A549 (cell line): ENCODE measurements at regions not wholly inside any gene's neighbourhood (a gene's known extent, or its start where the extent isn't known, plus 50 kb on each side); places are given as distances from the start of the nearest gene placed in this dataset.

ENCODE experiments used
- ATAC-seq, 2 experiments: fragments of 200-7000 bp in 1 of 2; fragments of >200 bp in 1 of 2; cut with Nextera tagmentation in 1 of 2; cut with Tn5 transposase in 1 of 2; 3 replicates each; pipeline versions ENCODE4 v1.8.0 to v1.9.1; 2018 to 2020; ENCODE audit warnings: mild to moderate bottlenecking in 1 of 2, moderate library complexity in 1 of 2
- CTCF ChIA-PET: fragments of 300-600 bp; sonication (Branson Sonifier 250); formaldehyde crosslinking; extraction: SDS; loops from one replicate; lab custom pipeline; 2021; ENCODE audit warnings: antibody characterized with exemption, inconsistent platforms; lab: Yijun Ruan, JAX
- POLR2A ChIA-PET: fragments of 350-600 bp; formaldehyde crosslinking; extraction: SDS; loops from one replicate; lab custom pipeline; 2021; ENCODE audit warnings: antibody characterized with exemption, inconsistent platforms; lab: Yijun Ruan, JAX
- DNase-seq, 2 experiments: peaks; one replicate each; pipeline versions ENCODE4 v3.0.0 to v3.0.0-alpha.2; 2011 to 2016; ENCODE audit warnings: low read depth in 1 of 2, low spot score in 1 of 2
- FAIRE-seq: peaks from 2 replicates; lab custom pipeline; 2011; peaks lifted over from hg19 to GRCh38; lab: Jason Lieb, UNC
- H3K27ac ChIP-seq, 2 experiments: fragments of >200 bp; sonication (Bioruptor Twin); formaldehyde crosslinking; 3 replicates each; pipeline ENCODE4 v1.5.1; 2016 to 2017
- H3K4me1 ChIP-seq: fragments of >200 bp; sonication (Bioruptor Twin); formaldehyde crosslinking; 3 replicates; pipeline ENCODE4 v1.6.1; 2016
- H3K4me2 ChIP-seq: fragments of >200 bp; sonication (Bioruptor Twin); formaldehyde crosslinking; 3 replicates; pipeline ENCODE4 v1.6.1; 2016
- H3K4me3 ChIP-seq: fragments of >200 bp; sonication (Bioruptor Twin); formaldehyde crosslinking; 3 replicates; pipeline ENCODE4 v1.5.1; 2016
- H3K9me3 ChIP-seq: fragments of >200 bp; sonication (Bioruptor Twin); formaldehyde crosslinking; 3 replicates; pipeline ENCODE4 v1.6.1; 2016
- BHLHE40 ChIP-seq: IDR thresholded peaks from 2 replicates; pipeline ENCODE4 v1.6.1; 2012; ENCODE audit warnings: low read depth, low read length, inconsistent platforms
- CBX8 ChIP-seq: fragments of 200-600 bp; sonication (generic); IDR thresholded peaks from 2 replicates; pipeline ENCODE4 v1.6.1; 2016
- CEBPB ChIP-seq, 2 experiments: fragments of >200 bp in 1 of 2; sonication (Bioruptor Twin) in 1 of 2; formaldehyde crosslinking in 1 of 2; IDR thresholded peaks; 2 replicates each; pipeline ENCODE4 v1.6.1; 2012 to 2016
- EHF ChIP-seq: fragments of 250-450 bp; sonication (Bioruptor Pico); IDR thresholded peaks from 2 replicates; pipeline ENCODE4 v1.5.0; 2020; ENCODE audit warnings: mild to moderate bottlenecking
- ESRRA ChIP-seq: fragments of 150-350 bp; IDR thresholded peaks from 2 replicates; pipeline ENCODE4 v1.6.1; 2014; ENCODE audit warnings: mild to moderate bottlenecking, low read length, borderline replicate concordance
- FOXS1 ChIP-seq: fragments of 250-450 bp; sonication (Bioruptor Pico); IDR thresholded peaks from 2 replicates; pipeline ENCODE4 v1.5.0; 2020; ENCODE audit warnings: mild to moderate bottlenecking, moderate library complexity
- GATA3 ChIP-seq: IDR thresholded peaks from 2 replicates; pipeline ENCODE4 v1.6.1; 2012; ENCODE audit warnings: borderline replicate concordance
- HDAC2 ChIP-seq: fragments of 200-600 bp; sonication (generic); IDR thresholded peaks from 2 replicates; pipeline ENCODE4 v1.6.1; 2016
- JUN ChIP-seq, 2 experiments: fragments of >200 bp; sonication (Bioruptor Twin); formaldehyde crosslinking; IDR thresholded peaks; 2 replicates in 1 of 2; 3 replicates in 1 of 2; pipeline ENCODE4 v1.6.1; 2016 to 2017
- JUNB ChIP-seq: fragments of >200 bp; sonication (Bioruptor Twin); formaldehyde crosslinking; IDR thresholded peaks from 2 replicates; pipeline ENCODE4 v1.6.1; 2016
- POLR2AphosphoS2 ChIP-seq: conservative IDR thresholded peaks from 2 replicates; pipeline ENCODE4 v1.6.1; 2012; ENCODE audit warnings: low read length, improper control_type of control experiment, inconsistent platforms
- RAD21 ChIP-seq, 2 experiments: fragments of >200 bp in 1 of 2; sonication (Bioruptor Twin) in 1 of 2; formaldehyde crosslinking in 1 of 2; IDR thresholded peaks in 1 of 2; conservative IDR thresholded peaks in 1 of 2; 2 replicates in 1 of 2; 3 replicates in 1 of 2; pipeline ENCODE4 v1.6.1; 2012 to 2018; ENCODE audit warnings: inconsistent platforms in 1 of 2
- RARB ChIP-seq: fragments of 250-450 bp; sonication (Bioruptor Pico); IDR thresholded peaks from 2 replicates; pipeline ENCODE4 v1.8.0; 2021; ENCODE audit warnings: mild to moderate bottlenecking, moderate library complexity
- RCOR1 ChIP-seq: fragments of 150-350 bp; IDR thresholded peaks from 2 replicates; pipeline ENCODE4 v1.6.1; 2014; ENCODE audit warnings: antibody characterized with exemption, low read length, low read depth
- RFX5 ChIP-seq: fragments of 450-650 bp; IDR thresholded peaks from 2 replicates; pipeline ENCODE4 v1.7.1; 2014; ENCODE audit warnings: antibody characterized with exemption, mild to moderate bottlenecking, moderate library complexity
- RNF2 ChIP-seq: fragments of 200-600 bp; sonication (generic); IDR thresholded peaks from 2 replicates; pipeline ENCODE4 v1.6.1; 2016; ENCODE audit warnings: low read depth, mild to moderate bottlenecking, antibody characterized with exemption, moderate library complexity, borderline replicate concordance
- ZSCAN20 ChIP-seq: fragments of 250-450 bp; sonication (Bioruptor Pico); IDR thresholded peaks from 2 replicates; pipeline ENCODE4 v1.8.0; 2022; ENCODE audit warnings: mild to moderate bottlenecking, moderate library complexity
- WGBS: methylation state at CpG from one replicate; pipeline ENCODE4 v1.1.6; 2017; ENCODE audit errors: missing lambda C conversion rate; 5-methylcytosine and 5-hydroxymethylcytosine counted together
- TF ChIP-seq, protein P1 (sequence below): fragments of 200-600 bp; sonication (generic); IDR thresholded peaks from 2 replicates; pipeline ENCODE4 v1.6.1; 2016; ENCODE audit warnings: antibody characterized with exemption, mild to moderate bottlenecking, moderate library complexity
- TF ChIP-seq, protein P2 (sequence below): IDR thresholded peaks from 2 replicates; pipeline ENCODE4 v1.6.1; 2012
- TF ChIP-seq, protein P3 (sequence below): fragments of 450-650 bp; IDR thresholded peaks from 2 replicates; pipeline ENCODE4 v1.6.1; 2014; ENCODE audit warnings: antibody characterized with exemption
- TF ChIP-seq, protein P4 (sequence below): IDR thresholded peaks from 2 replicates; pipeline ENCODE4 v1.6.1; 2012; ENCODE audit warnings: low read depth, borderline replicate concordance
- TF ChIP-seq, protein P5 (sequence below): fragments of >200 bp; sonication (Bioruptor Twin); formaldehyde crosslinking; IDR thresholded peaks from 3 replicates; pipeline ENCODE4 v1.6.1; 2016

DNA sequence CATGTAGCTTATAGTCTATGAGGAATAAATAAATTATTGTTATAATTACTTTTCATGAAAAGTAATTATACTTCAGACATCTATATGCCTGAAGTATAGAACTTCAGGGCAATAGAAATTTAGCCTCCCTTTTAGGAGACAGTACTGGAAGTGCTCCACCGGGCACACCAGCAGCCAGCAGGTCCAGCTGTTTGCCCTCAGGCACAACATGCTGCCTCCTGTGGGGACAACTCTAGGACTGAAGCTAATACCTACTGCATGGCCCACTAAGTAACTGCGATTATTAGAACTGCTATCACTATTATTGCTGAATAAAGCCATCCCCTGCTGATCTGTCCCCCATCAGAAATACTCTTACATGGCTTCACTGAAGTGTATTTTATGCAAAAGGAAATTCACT is 329.6 kb downstream of the MED10 start:
- DNase-seq (no peak), ATAC-seq (no peak), FAIRE-seq (no peak)
- 38% methylated on average over 2 of the region's 2 CpGs for WGBS
- H3K27ac ChIP-seq: no peak overlapping the region
- H3K4me1 ChIP-seq: no peaks in the 10 kb centered on the region
- ChIA-PET CTCF (interaction anchor here (1.3 kb wide), 1 partner anchor 12 kb away, joined by 3 read pairs; no protein-coding TSS in a partner anchor), POLR2A (no interaction called here)
- no peaks in the 10 kb centered on the region for H3K9me3 ChIP-seq
- TF ChIP-seq RAD21 (conservative IDR thresholded peaks at IDR 0.05 in 1 of 2, IDR thresholded peaks at IDR 0.05 in 1 of 2) (no peak), RFX5 (no peak), BHLHE40 (no peak), RARB (CRISPR knock-in tag) (no peak), CBX8 (no peak), JUNB (no peak), ZSCAN20 (CRISPR knock-in tag) (no peak), ESRRA (no peak), GATA3 (no peak), RCOR1 (no peak), HDAC2 (no peak), JUN (IDR thresholded peaks at IDR 0.05) (no peak), POLR2AphosphoS2 (no peak), FOXS1 (no peak), EHF (CRISPR knock-in tag) (no peak)
- TF ChIP-seq, protein P1, sequence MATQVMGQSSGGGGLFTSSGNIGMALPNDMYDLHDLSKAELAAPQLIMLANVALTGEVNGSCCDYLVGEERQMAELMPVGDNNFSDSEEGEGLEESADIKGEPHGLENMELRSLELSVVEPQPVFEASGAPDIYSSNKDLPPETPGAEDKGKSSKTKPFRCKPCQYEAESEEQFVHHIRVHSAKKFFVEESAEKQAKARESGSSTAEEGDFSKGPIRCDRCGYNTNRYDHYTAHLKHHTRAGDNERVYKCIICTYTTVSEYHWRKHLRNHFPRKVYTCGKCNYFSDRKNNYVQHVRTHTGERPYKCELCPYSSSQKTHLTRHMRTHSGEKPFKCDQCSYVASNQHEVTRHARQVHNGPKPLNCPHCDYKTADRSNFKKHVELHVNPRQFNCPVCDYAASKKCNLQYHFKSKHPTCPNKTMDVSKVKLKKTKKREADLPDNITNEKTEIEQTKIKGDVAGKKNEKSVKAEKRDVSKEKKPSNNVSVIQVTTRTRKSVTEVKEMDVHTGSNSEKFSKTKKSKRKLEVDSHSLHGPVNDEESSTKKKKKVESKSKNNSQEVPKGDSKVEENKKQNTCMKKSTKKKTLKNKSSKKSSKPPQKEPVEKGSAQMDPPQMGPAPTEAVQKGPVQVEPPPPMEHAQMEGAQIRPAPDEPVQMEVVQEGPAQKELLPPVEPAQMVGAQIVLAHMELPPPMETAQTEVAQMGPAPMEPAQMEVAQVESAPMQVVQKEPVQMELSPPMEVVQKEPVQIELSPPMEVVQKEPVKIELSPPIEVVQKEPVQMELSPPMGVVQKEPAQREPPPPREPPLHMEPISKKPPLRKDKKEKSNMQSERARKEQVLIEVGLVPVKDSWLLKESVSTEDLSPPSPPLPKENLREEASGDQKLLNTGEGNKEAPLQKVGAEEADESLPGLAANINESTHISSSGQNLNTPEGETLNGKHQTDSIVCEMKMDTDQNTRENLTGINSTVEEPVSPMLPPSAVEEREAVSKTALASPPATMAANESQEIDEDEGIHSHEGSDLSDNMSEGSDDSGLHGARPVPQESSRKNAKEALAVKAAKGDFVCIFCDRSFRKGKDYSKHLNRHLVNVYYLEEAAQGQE: no peak
- TF ChIP-seq, protein P2, sequence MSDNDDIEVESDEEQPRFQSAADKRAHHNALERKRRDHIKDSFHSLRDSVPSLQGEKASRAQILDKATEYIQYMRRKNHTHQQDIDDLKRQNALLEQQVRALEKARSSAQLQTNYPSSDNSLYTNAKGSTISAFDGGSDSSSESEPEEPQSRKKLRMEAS: no peak
- TF ChIP-seq, protein P3, sequence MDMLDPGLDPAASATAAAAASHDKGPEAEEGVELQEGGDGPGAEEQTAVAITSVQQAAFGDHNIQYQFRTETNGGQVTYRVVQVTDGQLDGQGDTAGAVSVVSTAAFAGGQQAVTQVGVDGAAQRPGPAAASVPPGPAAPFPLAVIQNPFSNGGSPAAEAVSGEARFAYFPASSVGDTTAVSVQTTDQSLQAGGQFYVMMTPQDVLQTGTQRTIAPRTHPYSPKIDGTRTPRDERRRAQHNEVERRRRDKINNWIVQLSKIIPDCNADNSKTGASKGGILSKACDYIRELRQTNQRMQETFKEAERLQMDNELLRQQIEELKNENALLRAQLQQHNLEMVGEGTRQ: no peak
- TF ChIP-seq, protein P4, sequence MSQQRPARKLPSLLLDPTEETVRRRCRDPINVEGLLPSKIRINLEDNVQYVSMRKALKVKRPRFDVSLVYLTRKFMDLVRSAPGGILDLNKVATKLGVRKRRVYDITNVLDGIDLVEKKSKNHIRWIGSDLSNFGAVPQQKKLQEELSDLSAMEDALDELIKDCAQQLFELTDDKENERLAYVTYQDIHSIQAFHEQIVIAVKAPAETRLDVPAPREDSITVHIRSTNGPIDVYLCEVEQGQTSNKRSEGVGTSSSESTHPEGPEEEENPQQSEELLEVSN: no peak
- no peak overlapping the region for H3K4me2 ChIP-seq
- no peak overlapping the region for H3K4me3 ChIP-seq

DNA sequence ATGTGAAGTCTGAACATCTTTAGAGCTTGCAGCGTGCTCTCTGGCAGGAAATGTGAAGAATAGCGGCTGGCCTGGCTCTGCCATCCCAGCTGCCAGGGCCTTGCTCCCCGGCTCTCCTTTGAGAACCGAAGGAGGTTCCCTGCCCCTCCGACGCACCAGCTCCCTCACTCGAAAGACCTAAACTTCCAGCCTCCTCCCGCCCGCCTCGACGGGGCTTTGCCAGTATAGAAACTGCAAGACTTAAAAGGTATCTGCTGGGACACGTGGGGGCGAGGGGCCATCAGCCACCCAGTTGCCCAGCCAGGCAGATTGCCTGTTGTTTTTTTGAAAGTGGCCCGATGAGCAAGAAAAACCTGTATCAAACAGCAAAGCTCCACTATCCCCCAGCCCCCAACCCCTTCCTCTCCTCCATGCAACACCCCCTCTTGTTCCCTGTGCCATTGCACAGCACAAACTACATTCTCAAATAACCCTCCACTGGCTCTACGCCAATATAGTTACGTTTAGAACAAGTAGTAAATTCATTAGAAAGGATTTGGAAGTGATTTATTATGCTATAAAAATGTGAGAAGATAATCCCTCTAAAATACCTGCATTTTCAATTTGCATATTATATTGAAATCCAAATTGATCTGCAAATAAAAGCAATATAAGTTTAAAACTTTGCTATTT is 331.9 kb downstream of the MED10 start:
- Histone ChIP-seq H3K4me1 (no peaks in the 10 kb centered on the region), H3K9me3 (no peaks in the 10 kb centered on the region), H3K27ac (no peak overlapping the region), H3K4me3 (no peak overlapping the region), H3K4me2 (no peak overlapping the region)
- DNase-seq (no peak), ATAC-seq (no peak), FAIRE-seq (no peak)
- ChIA-PET CTCF (interaction anchor here (0.6 kb wide), 1 partner anchor 57 kb away, joined by 3 read pairs; no protein-coding TSS in a partner anchor), POLR2A (no interaction called here)
- 69% methylated on average over 16 of the region's 16 CpGs for WGBS
- TF ChIP-seq, protein P4: no peak
- TF ChIP-seq, protein P1: no peak
- no peak for TF ChIP-seq CEBPB (IDR thresholded peaks at IDR 0.05)
- TF ChIP-seq, protein P5, sequence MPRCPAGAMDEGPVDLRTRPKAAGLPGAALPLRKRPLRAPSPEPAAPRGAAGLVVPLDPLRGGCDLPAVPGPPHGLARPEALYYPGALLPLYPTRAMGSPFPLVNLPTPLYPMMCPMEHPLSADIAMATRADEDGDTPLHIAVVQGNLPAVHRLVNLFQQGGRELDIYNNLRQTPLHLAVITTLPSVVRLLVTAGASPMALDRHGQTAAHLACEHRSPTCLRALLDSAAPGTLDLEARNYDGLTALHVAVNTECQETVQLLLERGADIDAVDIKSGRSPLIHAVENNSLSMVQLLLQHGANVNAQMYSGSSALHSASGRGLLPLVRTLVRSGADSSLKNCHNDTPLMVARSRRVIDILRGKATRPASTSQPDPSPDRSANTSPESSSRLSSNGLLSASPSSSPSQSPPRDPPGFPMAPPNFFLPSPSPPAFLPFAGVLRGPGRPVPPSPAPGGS: no peak
- TF ChIP-seq RNF2: no peak
- no peak for TF ChIP-seq RCOR1
- TF ChIP-seq, protein P3: no peak
